ENCODE measurements at regions not wholly inside any gene's neighbourhood (a gene's known extent, or its start where the extent isn't known, plus 50 kb on each side); places are given as distances from the start of the nearest gene placed in this dataset.

- Histone ChIP-seq H3K27ac (ENCODE audit: poor library complexity, severe bottlenecking) (no peak overlapping the region), H3K4me3 (ENCODE audit: severe bottlenecking) (no peak overlapping the region), H3K27me3 (ENCODE audit: insufficient read depth, poor library complexity, severe bottlenecking) (no peaks in the 10 kb centered on the region), H3K9me3 (ENCODE audit: severe bottlenecking) (no peaks in the 10 kb centered on the region), H3K4me1 (ENCODE audit: insufficient read depth, poor library complexity, severe bottlenecking) (no peaks in the 10 kb centered on the region), H3K36me3 (ENCODE audit: low read depth) (no peaks in the 10 kb centered on the region)
- TF ChIP-seq, protein P1, sequence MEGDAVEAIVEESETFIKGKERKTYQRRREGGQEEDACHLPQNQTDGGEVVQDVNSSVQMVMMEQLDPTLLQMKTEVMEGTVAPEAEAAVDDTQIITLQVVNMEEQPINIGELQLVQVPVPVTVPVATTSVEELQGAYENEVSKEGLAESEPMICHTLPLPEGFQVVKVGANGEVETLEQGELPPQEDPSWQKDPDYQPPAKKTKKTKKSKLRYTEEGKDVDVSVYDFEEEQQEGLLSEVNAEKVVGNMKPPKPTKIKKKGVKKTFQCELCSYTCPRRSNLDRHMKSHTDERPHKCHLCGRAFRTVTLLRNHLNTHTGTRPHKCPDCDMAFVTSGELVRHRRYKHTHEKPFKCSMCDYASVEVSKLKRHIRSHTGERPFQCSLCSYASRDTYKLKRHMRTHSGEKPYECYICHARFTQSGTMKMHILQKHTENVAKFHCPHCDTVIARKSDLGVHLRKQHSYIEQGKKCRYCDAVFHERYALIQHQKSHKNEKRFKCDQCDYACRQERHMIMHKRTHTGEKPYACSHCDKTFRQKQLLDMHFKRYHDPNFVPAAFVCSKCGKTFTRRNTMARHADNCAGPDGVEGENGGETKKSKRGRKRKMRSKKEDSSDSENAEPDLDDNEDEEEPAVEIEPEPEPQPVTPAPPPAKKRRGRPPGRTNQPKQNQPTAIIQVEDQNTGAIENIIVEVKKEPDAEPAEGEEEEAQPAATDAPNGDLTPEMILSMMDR (IDR thresholded peaks at IDR 0.05; ENCODE audit: poor library complexity, severe bottlenecking) = no peak
- no peak for ATAC-seq (ENCODE audit: low read depth)
- DNase-seq (ENCODE audit: low spot score) = no peak
Measured at GRCh38 chr6:4504700-4505099, 271.5 kb upstream of the CDYL start.

- Histone ChIP-seq H3K9me3 (ENCODE audit: severe bottlenecking) (no peaks in the 10 kb centered on the region), H3K36me3 (ENCODE audit: low read depth) (no peaks in the 10 kb centered on the region), H3K4me3 (ENCODE audit: severe bottlenecking) (no peak overlapping the region), H3K27me3 (ENCODE audit: insufficient read depth, poor library complexity, severe bottlenecking) (no peaks in the 10 kb centered on the region), H3K4me1 (ENCODE audit: insufficient read depth, poor library complexity, severe bottlenecking) (no peaks in the 10 kb centered on the region), H3K27ac (ENCODE audit: poor library complexity, severe bottlenecking) (no peak overlapping the region)
- ATAC-seq (ENCODE audit: low read depth) (no peak), DNase-seq (ENCODE audit: low spot score) (no peak)
- TF ChIP-seq, protein P1 (IDR thresholded peaks at IDR 0.05; ENCODE audit: poor library complexity, severe bottlenecking) = no peak
Measured at GRCh38 chr6:4503700-4504099, 272.5 kb upstream of the CDYL start.

GRCh38 chr6:4496284-4496683 is 279.9 kb upstream of the CDYL start:
- Histone ChIP-seq H3K4me3 (ENCODE audit: severe bottlenecking) (no peak overlapping the region), H3K9me3 (ENCODE audit: severe bottlenecking) (no peaks in the 10 kb centered on the region), H3K4me1 (ENCODE audit: insufficient read depth, poor library complexity, severe bottlenecking) (no peaks in the 10 kb centered on the region), H3K36me3 (ENCODE audit: low read depth) (no peaks in the 10 kb centered on the region), H3K27me3 (ENCODE audit: insufficient read depth, poor library complexity, severe bottlenecking) (no peaks in the 10 kb centered on the region), H3K27ac (ENCODE audit: poor library complexity, severe bottlenecking) (no peak overlapping the region)
- DNase-seq (ENCODE audit: low spot score) (no peak), ATAC-seq (ENCODE audit: low read depth) (no peak)
- TF ChIP-seq, protein P1 (IDR thresholded peaks at IDR 0.05; ENCODE audit: poor library complexity, severe bottlenecking) = no peak

DNA sequence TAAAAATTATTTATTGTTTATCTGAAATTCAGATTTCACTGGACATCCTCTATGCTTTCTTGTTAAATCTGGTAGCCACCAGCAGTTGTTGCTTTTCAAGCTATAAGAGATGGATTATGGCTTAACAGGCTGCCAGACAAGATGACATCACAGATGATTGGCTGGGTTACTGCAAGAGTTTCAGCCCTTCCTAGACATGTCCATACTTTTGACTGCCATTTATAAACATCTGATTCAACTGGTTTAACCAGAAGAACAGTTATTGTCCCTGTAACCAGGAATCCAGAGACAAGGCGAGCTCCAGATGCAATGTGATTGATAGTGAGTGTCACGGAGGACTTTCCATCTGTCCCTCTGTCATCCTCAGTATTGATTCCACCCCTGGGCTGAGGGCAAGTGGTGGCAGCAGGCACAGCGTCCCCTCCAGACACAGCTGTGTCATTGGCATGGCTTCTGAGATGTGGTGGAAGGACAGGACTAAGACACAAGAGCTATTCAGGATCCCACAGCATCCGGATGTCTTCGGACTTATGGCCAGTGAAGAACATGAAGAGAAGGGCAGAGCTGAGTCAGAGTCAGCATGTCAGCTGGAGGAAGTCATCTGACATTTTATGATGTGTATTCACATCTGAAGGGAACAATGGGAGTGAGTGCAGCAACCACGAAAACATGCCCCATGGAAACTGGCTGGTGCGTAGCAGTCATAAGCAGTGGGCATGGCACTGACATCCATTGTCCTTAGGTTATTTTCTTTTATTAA is 284.5 kb upstream of the CDYL start:
- no peaks in the 10 kb centered on the region for H3K4me1 ChIP-seq (ENCODE audit: insufficient read depth, poor library complexity, severe bottlenecking)
- H3K36me3 ChIP-seq (ENCODE audit: low read depth) = no peaks in the 10 kb centered on the region
- H3K27me3 ChIP-seq (ENCODE audit: insufficient read depth, poor library complexity, severe bottlenecking) = no peaks in the 10 kb centered on the region
- TF ChIP-seq, protein P1 (IDR thresholded peaks at IDR 0.05; ENCODE audit: poor library complexity, severe bottlenecking) = no peak
- H3K4me3 ChIP-seq (ENCODE audit: severe bottlenecking) = no peak overlapping the region
- ATAC-seq (ENCODE audit: low read depth) (no peak), DNase-seq (ENCODE audit: low spot score) (no peak)
- H3K9me3 ChIP-seq (ENCODE audit: severe bottlenecking) = peaks cover 11% of the 10 kb centered on the region
- H3K27ac ChIP-seq (ENCODE audit: poor library complexity, severe bottlenecking) = no peak overlapping the region

DNA sequence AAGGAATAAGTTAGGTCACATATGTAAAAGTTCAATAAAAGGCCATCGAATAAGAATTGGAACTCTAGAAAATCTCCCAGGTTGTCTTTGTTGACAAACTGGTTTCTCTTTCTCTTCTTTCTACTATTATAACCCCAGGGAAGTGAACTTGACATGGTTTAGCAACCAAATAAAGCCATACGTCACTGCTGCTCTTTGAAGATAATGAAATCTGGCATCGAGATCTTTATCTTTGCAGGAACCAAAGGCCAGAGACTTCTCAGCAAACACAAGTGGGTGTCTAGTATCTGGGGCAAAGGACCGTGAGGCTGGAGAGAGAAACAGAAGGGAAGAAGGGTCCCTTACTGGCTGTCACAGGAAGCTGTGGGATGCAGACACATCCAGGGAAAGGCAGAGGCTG is 286.7 kb upstream of the CDYL start:
- no peaks in the 10 kb centered on the region for H3K4me1 ChIP-seq (ENCODE audit: insufficient read depth, poor library complexity, severe bottlenecking)
- H3K9me3 ChIP-seq (ENCODE audit: severe bottlenecking) = peaks cover 11% of the 10 kb centered on the region
- H3K36me3 ChIP-seq (ENCODE audit: low read depth) = no peaks in the 10 kb centered on the region
- no peak overlapping the region for H3K27ac ChIP-seq (ENCODE audit: poor library complexity, severe bottlenecking)
- ATAC-seq (ENCODE audit: low read depth) (no peak), DNase-seq (ENCODE audit: low spot score) (no peak)
- TF ChIP-seq, protein P1 (IDR thresholded peaks at IDR 0.05; ENCODE audit: poor library complexity, severe bottlenecking) = no peak
- H3K27me3 ChIP-seq (ENCODE audit: insufficient read depth, poor library complexity, severe bottlenecking) = no peaks in the 10 kb centered on the region
- H3K4me3 ChIP-seq (ENCODE audit: severe bottlenecking) = no peak overlapping the region

Data from RWPE2 (cell line).